ENCODE measurements at regions not wholly inside any gene's neighbourhood (a gene's known extent, or its start where the extent isn't known, plus 50 kb on each side); places are given as distances from the start of the nearest gene placed in this dataset.

DNA sequence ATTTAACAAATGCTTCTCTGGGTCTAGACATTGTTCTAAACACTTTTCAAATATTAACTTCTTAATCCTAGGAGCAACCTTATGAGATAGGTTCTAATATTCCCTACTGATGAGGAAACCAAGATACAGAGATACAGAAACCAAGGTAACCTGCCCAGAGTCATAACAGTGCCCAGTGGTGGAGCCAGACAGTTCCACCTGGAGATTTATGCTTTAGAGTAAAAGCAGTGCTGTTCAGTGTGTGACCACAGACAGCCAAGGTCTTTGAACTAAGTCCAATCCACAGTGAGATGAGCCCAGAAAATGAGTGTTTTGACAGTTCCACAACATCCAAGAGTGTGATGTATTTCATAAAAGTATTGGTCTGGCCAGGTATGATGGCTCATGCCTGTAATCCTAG, 105.2 kb upstream of the UMPS start:
- Histone ChIP-seq H3K27ac (ENCODE audit: low read length) (no peak overlapping the region), H2AFZ (ENCODE audit: low read length) (no peak overlapping the region), H3F3A (ENCODE audit: insufficient read depth, low read length) (peaks cover 2% of the 10 kb centered on the region; the same call in 1 of the 2 replicates), H3K9me3 (replicated peaks; ENCODE audit: insufficient read depth, low read length) (no peaks in the 10 kb centered on the region), H4K20me1 (ENCODE audit: insufficient read depth, low read length) (no peaks in the 10 kb centered on the region), H3K79me2 (ENCODE audit: low read length) (no peaks in the 10 kb centered on the region), H3K4me2 (ENCODE audit: low read depth, low read length) (no peak overlapping the region), H3K9me2 (replicated peaks; ENCODE audit: insufficient read depth, low read length) (no peaks in the 10 kb centered on the region), H3K4me1 (ENCODE audit: low read length) (peaks cover 19% of the 10 kb centered on the region; the same call in 1 of the 2 replicates), H3K9ac (ENCODE audit: low read length) (no peak overlapping the region), H3K4me3 (ENCODE audit: low read length) (no peak overlapping the region), H3K27me3 (replicated peaks; ENCODE audit: insufficient read depth, low read length) (no peaks in the 10 kb centered on the region), H3K36me3 (replicated peaks; ENCODE audit: insufficient read depth, low read length) (no peaks in the 10 kb centered on the region)
- DNase-seq, result no peak
- TF ChIP-seq EZH2 (optimal IDR thresholded peaks at IDR 0.05; ENCODE audit: low read depth, low read length), result no peak
- no peak for TF ChIP-seq EZH2phosphoT487 (IDR thresholded peaks at IDR 0.05; ENCODE audit: low read length)
- TF ChIP-seq, protein P1, sequence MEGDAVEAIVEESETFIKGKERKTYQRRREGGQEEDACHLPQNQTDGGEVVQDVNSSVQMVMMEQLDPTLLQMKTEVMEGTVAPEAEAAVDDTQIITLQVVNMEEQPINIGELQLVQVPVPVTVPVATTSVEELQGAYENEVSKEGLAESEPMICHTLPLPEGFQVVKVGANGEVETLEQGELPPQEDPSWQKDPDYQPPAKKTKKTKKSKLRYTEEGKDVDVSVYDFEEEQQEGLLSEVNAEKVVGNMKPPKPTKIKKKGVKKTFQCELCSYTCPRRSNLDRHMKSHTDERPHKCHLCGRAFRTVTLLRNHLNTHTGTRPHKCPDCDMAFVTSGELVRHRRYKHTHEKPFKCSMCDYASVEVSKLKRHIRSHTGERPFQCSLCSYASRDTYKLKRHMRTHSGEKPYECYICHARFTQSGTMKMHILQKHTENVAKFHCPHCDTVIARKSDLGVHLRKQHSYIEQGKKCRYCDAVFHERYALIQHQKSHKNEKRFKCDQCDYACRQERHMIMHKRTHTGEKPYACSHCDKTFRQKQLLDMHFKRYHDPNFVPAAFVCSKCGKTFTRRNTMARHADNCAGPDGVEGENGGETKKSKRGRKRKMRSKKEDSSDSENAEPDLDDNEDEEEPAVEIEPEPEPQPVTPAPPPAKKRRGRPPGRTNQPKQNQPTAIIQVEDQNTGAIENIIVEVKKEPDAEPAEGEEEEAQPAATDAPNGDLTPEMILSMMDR (IDR thresholded peaks at IDR 0.05; ENCODE audit: low read length), result no peak

DNA sequence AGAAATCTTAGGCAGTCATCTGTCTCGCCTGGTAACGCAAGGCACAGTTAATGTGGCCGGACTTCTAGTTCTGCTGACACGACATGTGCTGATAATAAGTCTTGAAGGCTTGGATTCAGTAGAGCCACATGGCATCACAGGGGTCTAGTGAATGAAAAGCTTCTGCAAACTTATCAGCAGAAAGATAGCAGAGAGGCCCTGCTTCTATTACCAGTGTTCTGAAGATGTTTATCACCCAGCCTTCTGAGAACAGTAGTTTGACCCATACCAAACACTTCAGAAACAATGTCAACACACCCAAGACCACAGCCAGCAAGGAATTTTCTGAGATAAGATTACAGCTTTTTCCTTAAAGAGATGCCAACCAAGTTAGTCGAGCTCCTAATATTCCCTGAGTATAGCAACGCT, 102.7 kb upstream of the UMPS start:
- Histone ChIP-seq H2AFZ (ENCODE audit: low read length) (no peak overlapping the region), H3K4me1 (ENCODE audit: low read length) (peaks cover 10% of the 10 kb centered on the region; the same call in 1 of the 2 replicates), H3K9ac (ENCODE audit: low read length) (no peak overlapping the region), H3F3A (ENCODE audit: insufficient read depth, low read length) (no peaks in the 10 kb centered on the region), H4K20me1 (ENCODE audit: insufficient read depth, low read length) (no peaks in the 10 kb centered on the region), H3K36me3 (replicated peaks; ENCODE audit: insufficient read depth, low read length) (no peaks in the 10 kb centered on the region), H3K27me3 (replicated peaks; ENCODE audit: insufficient read depth, low read length) (no peaks in the 10 kb centered on the region), H3K4me3 (ENCODE audit: low read length) (no peak overlapping the region), H3K4me2 (ENCODE audit: low read depth, low read length) (no peak overlapping the region), H3K9me2 (replicated peaks; ENCODE audit: insufficient read depth, low read length) (no peaks in the 10 kb centered on the region), H3K27ac (ENCODE audit: low read length) (no peak overlapping the region), H3K9me3 (replicated peaks; ENCODE audit: insufficient read depth, low read length) (no peaks in the 10 kb centered on the region), H3K79me2 (ENCODE audit: low read length) (no peaks in the 10 kb centered on the region)
- DNase-seq, result no peak
- TF ChIP-seq EZH2phosphoT487 (IDR thresholded peaks at IDR 0.05; ENCODE audit: low read length), result no peak
- TF ChIP-seq, protein P1 (IDR thresholded peaks at IDR 0.05; ENCODE audit: low read length), result no peak
- TF ChIP-seq EZH2 (optimal IDR thresholded peaks at IDR 0.05; ENCODE audit: low read depth, low read length), result no peak

DNA sequence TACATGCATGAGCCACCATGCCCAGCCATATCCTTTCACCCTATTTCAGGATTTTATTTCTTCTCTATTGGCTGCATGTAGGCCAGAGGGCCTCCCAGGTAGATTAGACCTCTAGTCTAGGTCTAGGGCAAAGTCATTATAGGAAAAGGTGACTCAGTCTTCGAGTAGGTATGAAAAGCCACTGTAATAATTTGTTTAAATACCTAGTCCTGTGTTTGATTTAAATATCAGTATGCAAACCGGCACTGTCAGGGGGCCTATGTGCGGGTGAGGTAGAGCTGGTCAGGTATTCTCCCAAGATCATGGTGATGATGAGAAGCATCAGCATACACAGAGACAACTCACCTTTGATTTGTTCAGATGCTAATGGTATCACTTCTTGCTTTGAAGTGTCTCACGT, 101.4 kb upstream of the UMPS start:
- no peak overlapping the region for H3K9ac ChIP-seq (ENCODE audit: low read length)
- H3K27ac ChIP-seq (ENCODE audit: low read length), result no peak overlapping the region
- H3K36me3 ChIP-seq (replicated peaks; ENCODE audit: insufficient read depth, low read length), result no peaks in the 10 kb centered on the region
- H3F3A ChIP-seq (ENCODE audit: insufficient read depth, low read length), result no peaks in the 10 kb centered on the region
- H4K20me1 ChIP-seq (ENCODE audit: insufficient read depth, low read length), result no peaks in the 10 kb centered on the region
- no peaks in the 10 kb centered on the region for H3K9me2 ChIP-seq (replicated peaks; ENCODE audit: insufficient read depth, low read length)
- H3K27me3 ChIP-seq (replicated peaks; ENCODE audit: insufficient read depth, low read length), result no peaks in the 10 kb centered on the region
- DNase-seq, result no peak
- 0 out of 2 replicates have a peak, but pooled peaks cover 5% of the 10 kb centered on the region for H3K4me1 ChIP-seq (ENCODE audit: low read length)
- H3K4me2 ChIP-seq (ENCODE audit: low read depth, low read length), result no peak overlapping the region
- H3K9me3 ChIP-seq (replicated peaks; ENCODE audit: insufficient read depth, low read length), result no peaks in the 10 kb centered on the region
- H3K79me2 ChIP-seq (ENCODE audit: low read length), result no peaks in the 10 kb centered on the region
- no peak overlapping the region for H2AFZ ChIP-seq (ENCODE audit: low read length)
- TF ChIP-seq EZH2 (optimal IDR thresholded peaks at IDR 0.05; ENCODE audit: low read depth, low read length) (no peak), EZH2phosphoT487 (IDR thresholded peaks at IDR 0.05; ENCODE audit: low read length) (no peak)
- TF ChIP-seq, protein P1 (IDR thresholded peaks at IDR 0.05; ENCODE audit: low read length), result no peak
- no peak overlapping the region for H3K4me3 ChIP-seq (ENCODE audit: low read length)
